PC-3 (cell line): ENCODE measurements at regions not wholly inside any gene's neighbourhood (a gene's known extent, or its start where the extent isn't known, plus 50 kb on each side); places are given as distances from the start of the nearest gene placed in this dataset.

Source experiments
- ATAC-seq: fragments of 200-7000 bp; cut with Tn5 transposase; 2 replicates; pipeline ENCODE4 v1.9.1; 2020; ENCODE audit warnings: mild to moderate bottlenecking, moderate library complexity
- BruUV-seq: library from RNA; stranded (reverse); fragments of 400-500 nt; replicated peaks from 2 replicates; lab custom pipeline; 2021; lab: Mats Ljungman, UMichigan
- CTCF ChIA-PET: fragments of 300-600 bp; sonication (Branson Sonifier 250); formaldehyde crosslinking; loops from one replicate; lab custom pipeline; 2022; ENCODE audit warnings: antibody characterized with exemption; lab: Charles Lee
- POLR2A ChIA-PET: fragments of 300-600 bp; sonication (Branson Sonifier 250); formaldehyde crosslinking; loops from one replicate; lab custom pipeline; 2022; ENCODE audit warnings: antibody characterized with exemption; ENCODE audit not compliant: unreplicated experiment; lab: Charles Lee
- DNase-seq: peaks from one replicate; pipeline ENCODE4 v3.0.0-alpha.2; 2015
- H2AFZ ChIP-seq: fragments of 300-600 bp; sonication (generic); 2 replicates; pipeline ENCODE4 v1.6.0; 2016; ENCODE audit warnings: antibody characterized with exemption, low read length
- H3F3A ChIP-seq: fragments of 300-600 bp; sonication (generic); one replicate; pipeline ENCODE4 v1.6.0; 2017; ENCODE audit warnings: antibody characterized with exemption, low read length, control low read depth, mild to moderate bottlenecking; ENCODE audit not compliant: unreplicated experiment
- H3K27ac ChIP-seq: fragments of 300-600 bp; sonication (generic); 2 replicates; pipeline ENCODE4 v1.5.1; 2016; ENCODE audit warnings: mild to moderate bottlenecking, low read length
- H3K27me3 ChIP-seq: fragments of 300-600 bp; sonication (generic); 2 replicates; pipeline ENCODE4 v1.6.1; 2016; ENCODE audit warnings: low read length, mixed read lengths
- H3K36me3 ChIP-seq: fragments of 300-600 bp; sonication (generic); 2 replicates; pipeline ENCODE4 v1.6.1; 2016; ENCODE audit warnings: low read depth, mixed run types, low read length, mixed read lengths
- H3K4me1 ChIP-seq: fragments of 300-600 bp; sonication (generic); 2 replicates; pipeline ENCODE4 v1.5.1; 2016; ENCODE audit warnings: low read length; ENCODE audit not compliant: insufficient read depth
- H3K4me2 ChIP-seq: fragments of 300-600 bp; sonication (generic); 2 replicates; pipeline ENCODE4 v1.6.0; 2016; ENCODE audit warnings: low read length
- H3K4me3 ChIP-seq: fragments of 300-600 bp; sonication (generic); 2 replicates; pipeline ENCODE4 v1.5.1; 2016; ENCODE audit warnings: mild to moderate bottlenecking, low read length, mixed read lengths
- H3K79me2 ChIP-seq: fragments of 300-600 bp; sonication (generic); 2 replicates; pipeline ENCODE4 v1.6.1; 2017; ENCODE audit warnings: low read length, mixed read lengths
- H3K9ac ChIP-seq: fragments of 300-600 bp; sonication (generic); 2 replicates; pipeline ENCODE4 v1.6.0; 2016; ENCODE audit warnings: mild to moderate bottlenecking, low read length
- H3K9me2 ChIP-seq: fragments of 300-600 bp; sonication (generic); replicated peaks from 2 replicates; pipeline ENCODE4 v1.6.1; 2016; ENCODE audit warnings: mixed run types, low read length, mixed read lengths
- H3K9me3 ChIP-seq: fragments of 300-600 bp; sonication (generic); 2 replicates; pipeline ENCODE4 v1.6.1; 2016; ENCODE audit warnings: low read length, mixed read lengths
- H4K20me1 ChIP-seq: fragments of 300-600 bp; sonication (generic); 2 replicates; pipeline ENCODE4 v1.6.1; 2016; ENCODE audit warnings: low read length, mixed read lengths
- CTCF ChIP-seq: fragments of 300-600 bp; sonication (generic); conservative IDR thresholded peaks from 2 replicates; pipeline ENCODE4 v1.5.1; 2017; ENCODE audit warnings: antibody characterized with exemption, low read depth, mild to moderate bottlenecking, low read length
- EZH2 ChIP-seq: fragments of 300-600 bp; sonication (generic); IDR thresholded peaks from one replicate; pipeline ENCODE4 v1.6.1; 2017; ENCODE audit warnings: antibody characterized with exemption, mild to moderate bottlenecking, low read length; ENCODE audit not compliant: unreplicated experiment
- EZH2phosphoT487 ChIP-seq: fragments of 300-600 bp; sonication (generic); IDR thresholded peaks from 2 replicates; pipeline ENCODE4 v1.6.1; 2018; ENCODE audit warnings: mild to moderate bottlenecking, antibody characterized with exemption, low read length, borderline replicate concordance
- intact Hi-C: fragments of 100-400 bp; cut with micrococcal nuclease; formaldehyde crosslinking; loops from 2 replicates; pipeline ENCODE4 v1.9.0; 2023

- BruUV-seq, result no TSS peak
- ChIA-PET CTCF (no interaction called here), POLR2A (no interaction called here)
- H3K4me3 ChIP-seq, result no peak overlapping the region
- H3K9me2 ChIP-seq, result no peaks in the 10 kb centered on the region
- no peak for DNase-seq
- H3K79me2 ChIP-seq, result no peaks in the 10 kb centered on the region
- no peak for ATAC-seq
- H3F3A ChIP-seq, result no peaks in the 10 kb centered on the region
- no peak overlapping the region for H2AFZ ChIP-seq
- H3K9ac ChIP-seq, result no peak overlapping the region
- TF ChIP-seq EZH2, result no peak
- no peak for TF ChIP-seq CTCF
- no peak for TF ChIP-seq EZH2phosphoT487
- no peaks in the 10 kb centered on the region for H4K20me1 ChIP-seq
- H3K27me3 ChIP-seq, result no peaks in the 10 kb centered on the region
- H3K27ac ChIP-seq, result no peak overlapping the region
- H3K9me3 ChIP-seq, result no peaks in the 10 kb centered on the region
- no peak overlapping the region for H3K4me2 ChIP-seq
- no peaks in the 10 kb centered on the region for H3K36me3 ChIP-seq
- H3K4me1 ChIP-seq, result no peaks in the 10 kb centered on the region
- intact Hi-C loops, result no loop called here
These were observed 66.3 kb upstream of the PRDM11 start for GRCh38 chr11:45079943-45080719.

- Histone ChIP-seq H3K79me2 (no peaks in the 10 kb centered on the region), H2AFZ (no peak overlapping the region), H3K4me1 (no peaks in the 10 kb centered on the region), H3K27me3 (no peaks in the 10 kb centered on the region), H3K27ac (no peak overlapping the region), H4K20me1 (no peaks in the 10 kb centered on the region), H3K9me2 (no peaks in the 10 kb centered on the region), H3K36me3 (no peaks in the 10 kb centered on the region), H3F3A (no peaks in the 10 kb centered on the region), H3K9me3 (no peaks in the 10 kb centered on the region), H3K9ac (no peak overlapping the region), H3K4me2 (no peak overlapping the region), H3K4me3 (no peak overlapping the region)
- BruUV-seq, result no TSS peak
- DNase-seq (no peak), ATAC-seq (no peak)
- no peak for TF ChIP-seq EZH2phosphoT487
- TF ChIP-seq EZH2, result no peak
- no peak for TF ChIP-seq CTCF
- ChIA-PET CTCF (no interaction called here), POLR2A (no interaction called here)
- intact Hi-C loops, result no loop called here
These were observed 63.5 kb upstream of the PRDM11 start for GRCh38 chr11:45082744-45083543.
